ENCODE measurements at regions not wholly inside any gene's neighbourhood (a gene's known extent, or its start where the extent isn't known, plus 50 kb on each side); places are given as distances from the start of the nearest gene placed in this dataset.

DNA sequence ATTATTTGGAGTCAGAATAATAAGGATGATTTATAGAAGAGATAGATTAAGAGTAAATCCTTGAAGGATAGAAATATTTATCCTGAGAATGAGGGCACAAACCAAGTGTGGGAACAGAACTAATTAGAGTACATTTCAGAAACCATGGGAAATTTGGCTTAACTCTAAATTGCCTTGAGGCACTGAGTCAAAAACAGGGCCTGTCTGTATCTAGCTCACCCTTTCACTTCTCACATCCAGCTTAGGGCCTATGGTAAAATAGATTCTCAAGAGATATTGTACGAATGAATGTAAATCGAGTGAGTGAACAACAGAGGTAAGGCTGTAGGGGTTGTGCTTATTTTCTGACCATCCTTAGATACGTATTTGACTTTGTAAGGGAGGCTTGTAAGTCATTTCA, 586.1 kb upstream of the DPPA4 start:
- no peak for TF ChIP-seq YY1 (IDR thresholded peaks at IDR 0.05; ENCODE audit: insufficient read depth, insufficient read length)
- no peak for TF ChIP-seq ZNF274 (IDR thresholded peaks at IDR 0.05; ENCODE audit: low read depth, low read length)
- no peak for TF ChIP-seq SUZ12 (IDR thresholded peaks at IDR 0.05; ENCODE audit: extremely low read depth, insufficient read depth, insufficient read length)

All from NT2/D1 (cell line).